Caki2 (cell line): ENCODE measurements at regions not wholly inside any gene's neighbourhood (a gene's known extent, or its start where the extent isn't known, plus 50 kb on each side); places are given as distances from the start of the nearest gene placed in this dataset.

Experiments
- DNase-seq: peaks from one replicate; pipeline ENCODE4 v3.0.0-alpha.2; 2015; ENCODE audit warnings: low read depth
- in situ Hi-C: cut with HindIII; loops from 2 replicates; pipeline ENCODE4 v1.10.0; 2016; ENCODE audit warnings: low sequenced_read_pairs, low pct_unique_long_range_greater_than_20kb, mixed read lengths

DNA sequence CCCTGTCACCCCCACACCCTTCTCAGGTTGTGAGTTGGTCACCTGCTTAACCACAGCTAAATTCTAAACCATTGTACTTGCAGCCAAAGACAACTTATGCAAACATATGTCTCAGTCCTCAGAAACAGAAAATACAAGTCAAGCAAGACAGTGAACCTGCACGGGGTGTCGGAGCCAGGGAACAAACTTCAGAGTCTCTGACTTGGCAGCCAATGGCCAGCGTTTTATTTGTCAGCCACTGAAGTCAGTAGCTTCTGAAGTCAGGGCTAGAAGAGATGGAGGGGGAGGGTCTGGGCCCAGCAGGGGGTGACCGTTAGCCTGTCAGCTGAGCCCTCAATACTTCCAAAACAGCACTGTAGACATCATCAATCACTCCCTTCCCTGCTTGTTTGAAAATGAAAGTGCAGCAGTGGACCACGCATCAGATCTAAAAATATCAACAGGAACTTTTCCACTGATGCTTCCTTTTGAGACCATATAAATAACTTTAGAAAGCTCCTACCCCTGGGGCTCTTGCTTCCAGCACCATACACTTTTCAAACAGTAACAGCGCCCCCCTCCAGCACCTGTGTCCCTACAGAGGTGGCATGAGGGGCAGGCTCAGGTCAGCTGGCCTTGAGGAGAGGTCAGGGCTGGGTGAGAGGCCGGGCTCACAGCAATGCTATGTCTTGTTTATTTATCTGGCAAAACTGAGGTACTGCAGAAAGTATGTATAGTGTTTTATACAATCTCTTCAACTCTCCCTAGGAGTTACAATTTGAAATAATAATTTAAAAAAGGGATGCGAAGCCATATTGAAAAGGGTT lies 142.5 kb downstream of the ACER2 start:
- in situ Hi-C loops, result no loop called here
- no peak for DNase-seq

DNA sequence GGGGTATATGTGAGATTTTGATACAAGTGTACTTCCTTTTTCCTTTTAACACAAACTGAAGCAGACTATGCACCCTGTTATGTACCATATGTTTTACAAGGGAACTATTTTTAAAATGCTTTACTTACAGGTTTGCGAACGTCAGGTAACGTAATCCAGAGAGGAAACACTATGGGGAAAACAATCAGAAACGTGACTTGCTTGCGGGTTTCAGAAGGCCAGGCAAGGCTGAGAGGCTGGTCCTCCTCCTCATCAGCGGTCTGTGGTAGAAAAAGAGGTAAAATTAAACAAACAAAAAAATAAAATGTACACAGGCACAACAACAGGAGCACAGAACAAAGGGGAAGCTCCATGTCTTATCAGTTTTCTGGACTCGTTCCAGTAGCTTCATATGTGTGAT lies 141.2 kb downstream of the ACER2 start:
- in situ Hi-C loops, result no loop called here
- DNase-seq, result no peak

DNA sequence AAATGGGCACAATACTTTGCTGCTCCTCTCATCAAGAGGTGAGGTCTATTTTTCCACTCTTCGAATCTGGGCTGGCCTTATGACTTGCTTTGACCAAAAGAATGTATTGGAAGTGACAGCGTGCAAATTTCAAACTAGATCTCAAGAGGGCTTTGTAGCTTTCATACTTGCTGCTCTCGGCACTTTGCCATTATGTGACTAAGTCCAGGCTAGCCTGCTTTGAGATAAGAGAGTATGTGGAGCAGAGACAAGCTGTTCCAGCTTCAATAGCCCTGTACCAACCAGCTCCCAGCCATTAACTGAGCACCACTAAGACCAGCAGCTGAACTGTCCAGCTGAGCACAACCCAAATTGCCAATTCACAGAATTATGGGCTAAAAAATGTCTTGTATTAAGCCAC lies 124.6 kb downstream of the ACER2 start:
- in situ Hi-C loops, result no loop called here
- no peak for DNase-seq

DNA sequence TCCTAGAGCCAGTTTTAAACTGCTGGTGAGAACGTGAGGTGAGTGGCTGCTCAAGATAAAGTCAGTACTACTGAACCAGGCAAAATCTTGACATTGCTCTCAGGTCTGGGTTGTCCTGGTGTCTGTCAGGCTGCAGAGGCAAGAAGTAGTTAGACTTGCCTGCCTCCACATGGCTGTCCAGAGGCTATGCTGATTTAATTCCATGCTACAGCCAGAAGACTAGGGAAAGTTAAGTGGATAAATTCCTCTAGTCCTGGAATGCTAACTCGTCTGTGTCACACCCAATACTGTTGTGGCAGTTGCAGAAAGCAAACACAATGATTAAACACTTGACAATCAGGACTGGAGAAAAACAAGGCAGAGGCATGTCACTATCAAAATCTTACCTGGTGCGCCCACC lies 118.9 kb downstream of the ACER2 start:
- no peak for DNase-seq
- in situ Hi-C loops, result no loop called here

DNA sequence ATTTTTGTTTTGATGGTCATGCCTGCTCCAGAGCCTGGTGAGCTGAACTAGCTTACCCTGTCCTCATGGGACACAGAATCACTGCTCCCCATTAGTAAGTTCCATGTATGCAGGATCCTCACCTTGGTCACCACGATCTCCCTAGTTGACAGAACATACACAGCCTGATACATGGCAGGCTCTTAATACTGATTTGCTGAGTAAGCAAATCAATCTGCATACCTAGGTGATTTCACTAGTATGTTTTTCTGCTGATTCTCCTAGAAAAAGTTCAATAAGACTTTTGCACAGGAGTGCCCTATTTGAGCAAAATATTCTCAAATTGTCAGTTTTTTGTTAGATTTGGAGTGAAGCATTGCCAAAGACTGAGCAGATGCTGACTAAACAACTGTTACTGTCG lies 113.7 kb downstream of the ACER2 start:
- DNase-seq, result no peak
- in situ Hi-C loops, result no loop called here

DNA sequence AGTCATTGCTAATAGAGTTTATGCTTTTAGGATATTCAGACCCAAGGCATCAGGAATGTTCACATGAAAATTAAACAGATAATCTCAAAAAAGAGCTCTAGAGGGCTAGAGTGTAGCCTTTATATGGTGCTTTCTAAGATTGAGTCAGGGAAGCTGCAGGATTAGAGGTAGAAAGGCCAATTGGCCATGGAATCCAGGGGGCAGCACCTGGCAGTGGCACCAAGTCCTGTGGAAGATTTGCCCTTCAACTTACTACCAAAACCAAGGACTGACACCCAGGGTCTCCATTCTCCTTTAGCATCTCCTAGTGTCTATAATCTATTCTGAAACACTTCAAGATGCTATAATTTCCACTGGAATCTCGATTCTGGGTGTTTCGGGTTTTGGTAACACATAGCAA lies 112.4 kb downstream of the ACER2 start:
- in situ Hi-C loops, result no loop called here
- DNase-seq, result no peak

DNA sequence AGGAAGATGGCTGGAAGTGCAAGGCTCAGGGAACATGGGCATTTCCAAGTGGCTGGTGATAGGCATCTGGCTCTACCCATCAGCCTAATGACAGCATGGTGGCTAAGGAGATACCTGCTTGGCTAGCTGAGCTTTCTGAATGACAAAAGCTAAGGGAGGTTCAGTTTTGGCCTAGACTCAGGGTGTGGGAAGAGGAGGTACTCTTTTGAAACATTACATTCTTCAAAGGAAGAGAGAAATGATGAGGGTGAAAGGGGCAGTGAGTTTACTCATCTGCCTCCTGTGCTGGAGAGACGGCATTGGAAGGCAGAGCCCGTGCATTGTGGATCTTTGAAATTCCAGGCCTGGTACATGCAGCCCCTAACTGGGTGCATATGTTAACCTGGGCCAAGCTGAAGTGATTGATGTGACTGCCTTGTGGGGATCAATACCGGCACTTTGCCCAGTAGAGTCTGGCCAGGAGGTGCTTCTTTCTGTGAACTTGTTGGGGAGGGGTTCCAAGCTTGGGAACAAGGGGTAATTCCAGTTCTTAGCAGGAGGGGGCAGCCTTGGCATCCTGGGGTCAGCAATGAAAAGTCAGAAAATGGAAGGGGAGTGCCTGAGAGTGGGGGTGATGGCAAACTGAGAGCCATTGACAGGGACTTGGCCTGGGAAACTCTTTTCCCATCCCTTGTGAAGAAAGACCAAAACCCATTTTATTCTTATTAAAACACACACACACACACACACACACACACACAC lies 108.6 kb downstream of the ACER2 start:
- DNase-seq, result no peak
- in situ Hi-C loops, result no loop called here

DNA sequence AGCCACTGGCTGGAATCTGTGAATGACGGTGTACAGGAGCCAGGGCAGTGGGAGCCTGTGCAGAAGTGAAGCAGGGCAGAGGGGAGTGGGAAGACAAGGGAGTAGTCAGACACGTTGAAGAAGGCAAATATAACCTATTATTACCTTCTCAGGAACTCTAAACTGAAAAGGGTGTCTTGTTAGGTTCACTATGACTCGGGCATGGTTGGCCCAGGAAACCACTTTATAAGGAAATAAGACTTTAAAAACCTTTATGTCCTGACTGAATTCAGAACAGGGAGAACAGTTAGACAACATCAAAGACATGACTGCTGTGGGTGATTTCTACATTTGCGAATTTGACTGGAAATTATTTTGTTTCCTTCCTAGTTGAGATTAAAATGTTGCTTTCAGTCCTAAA lies 107.5 kb downstream of the ACER2 start:
- no peak for DNase-seq
- in situ Hi-C loops, result no loop called here

GRCh38 chr9:19513671-19514275 lies 105.0 kb downstream of the ACER2 start:
- in situ Hi-C loops, result no loop called here
- no peak for DNase-seq

GRCh38 chr9:19512103-19512832 lies 103.5 kb downstream of the ACER2 start:
- no peak for DNase-seq
- in situ Hi-C loops, result no loop called here

GRCh38 chr9:19511694-19512093 lies 102.9 kb downstream of the ACER2 start:
- in situ Hi-C loops, result no loop called here

DNA sequence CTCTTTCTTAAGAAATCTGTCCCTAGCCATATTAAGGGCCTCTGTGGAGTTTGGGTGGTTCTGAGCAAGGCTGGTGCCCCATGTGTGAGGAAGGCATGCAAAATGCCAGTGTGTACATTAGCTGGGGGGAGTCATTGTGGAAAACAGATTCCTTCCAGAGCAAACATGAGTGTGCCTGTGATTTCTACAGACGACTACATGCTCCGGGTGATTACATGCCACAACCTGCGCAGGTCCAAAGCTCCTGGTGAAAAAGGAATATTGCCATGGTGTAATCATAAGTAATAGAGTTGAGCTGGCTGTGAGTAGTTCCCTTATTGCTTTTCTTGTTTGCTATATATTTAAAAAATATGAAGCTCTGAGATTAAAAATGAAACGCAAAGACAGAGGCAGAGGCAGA lies 102.1 kb downstream of the ACER2 start:
- in situ Hi-C loops, result no loop called here
- no peak for DNase-seq

More at GRCh38 chr9:19511694-19512093, 102.9 kb downstream of the ACER2 start:
- DNase-seq, result no peak
